ENCODE measurements at regions not wholly inside any gene's neighbourhood (a gene's known extent, or its start where the extent isn't known, plus 50 kb on each side); places are given as distances from the start of the nearest gene placed in this dataset.
A peak's percentile ranks its signal among the peaks of the same experiment; 100 is the strongest.
"Not testable (repeated sequence)": the region's sequence is repeated elsewhere in the genome, so short reads cannot be mapped to it uniquely, and the experiment has no call there.

DNA sequence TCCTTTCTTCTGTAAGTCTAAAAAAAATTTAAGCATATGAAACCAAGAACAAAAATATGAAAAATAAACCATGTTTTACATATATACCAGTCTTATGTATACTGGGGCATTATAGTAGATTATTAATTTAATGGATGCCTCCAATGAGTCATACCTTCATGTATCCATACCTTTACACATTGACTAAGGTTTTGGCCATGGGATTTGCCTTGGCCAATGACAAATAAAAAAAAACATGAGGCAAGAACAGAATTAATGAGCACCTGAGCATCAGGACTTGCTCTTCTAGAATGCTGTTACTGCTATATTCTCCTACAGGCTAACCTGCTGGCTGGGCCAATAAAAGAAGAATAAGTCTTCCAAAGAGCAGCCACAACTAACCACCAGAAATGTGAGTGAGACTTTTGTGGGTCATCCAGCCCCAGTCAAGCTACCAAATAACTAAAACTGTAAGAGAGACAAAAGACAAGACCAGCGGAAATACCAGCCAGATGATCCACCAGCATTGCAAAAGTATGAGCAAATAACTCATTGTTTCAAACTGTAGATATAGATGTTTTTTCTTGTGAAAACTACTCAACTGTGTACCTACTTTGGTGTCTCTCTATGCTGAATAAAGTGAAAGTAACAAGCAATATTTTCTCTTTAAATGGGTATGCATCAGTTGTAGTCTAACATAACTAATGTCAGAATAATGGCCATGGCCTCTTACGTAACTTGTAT lies 749.6 kb upstream of the VRK2 start:
- no peak for DNase-seq

DNA sequence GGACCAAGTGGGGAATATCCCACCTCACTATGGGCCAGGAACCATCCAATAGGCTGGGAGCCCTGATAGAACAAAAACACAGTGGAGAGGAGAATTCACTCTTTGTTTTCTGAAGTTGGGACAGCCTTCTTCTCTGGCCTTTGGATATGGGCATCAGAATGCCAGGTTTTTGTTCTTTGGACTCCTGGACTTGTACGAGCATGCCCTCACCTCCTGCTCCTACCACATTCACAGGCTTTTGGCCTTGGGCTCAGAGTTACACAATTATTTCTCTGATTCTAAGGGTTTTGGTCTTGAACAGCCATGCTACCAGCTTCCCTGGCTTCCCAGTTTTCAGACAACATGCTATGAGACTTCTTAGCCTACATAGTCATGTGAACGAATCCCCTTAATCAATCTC lies 732.9 kb upstream of the VRK2 start:
- DNase-seq = no peak

DNA sequence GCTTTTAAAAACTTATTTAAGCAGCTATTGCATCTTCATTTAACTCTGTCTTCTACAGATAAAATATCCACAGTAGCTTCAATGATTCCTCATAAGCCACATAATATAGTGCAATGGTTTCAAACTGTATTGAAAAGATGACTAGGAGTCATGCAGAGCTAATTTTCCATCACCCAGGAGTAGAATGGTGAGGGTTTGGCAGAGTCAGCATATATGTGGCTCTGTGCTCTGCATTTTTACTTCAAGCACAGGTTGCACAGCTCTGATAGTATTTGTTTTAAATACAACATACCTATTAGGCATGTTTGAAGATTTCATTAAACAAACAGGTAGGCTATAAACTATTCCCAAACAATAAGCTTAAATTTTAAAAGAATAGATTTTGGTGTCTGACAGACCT lies 731.9 kb upstream of the VRK2 start:
- DNase-seq = no peak

DNA sequence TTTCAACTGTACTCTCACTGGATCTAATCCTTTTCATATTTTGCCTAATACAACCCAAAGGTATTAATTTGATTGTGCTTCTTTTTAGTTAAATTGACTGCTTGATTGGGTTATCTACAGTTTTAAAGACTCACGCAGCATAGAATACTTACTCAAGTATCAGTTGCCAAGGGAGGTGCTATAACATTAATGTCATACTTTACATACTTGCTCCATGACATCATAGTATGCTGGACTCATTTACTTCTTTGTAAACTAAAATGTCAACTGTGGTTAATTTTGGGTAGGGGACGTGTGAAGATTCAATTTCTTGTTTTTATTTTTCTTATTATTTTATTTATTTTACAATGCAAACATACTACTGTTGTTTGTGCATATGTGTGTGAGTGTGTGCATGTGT lies 716.2 kb upstream of the VRK2 start:
- no peak for DNase-seq

DNA sequence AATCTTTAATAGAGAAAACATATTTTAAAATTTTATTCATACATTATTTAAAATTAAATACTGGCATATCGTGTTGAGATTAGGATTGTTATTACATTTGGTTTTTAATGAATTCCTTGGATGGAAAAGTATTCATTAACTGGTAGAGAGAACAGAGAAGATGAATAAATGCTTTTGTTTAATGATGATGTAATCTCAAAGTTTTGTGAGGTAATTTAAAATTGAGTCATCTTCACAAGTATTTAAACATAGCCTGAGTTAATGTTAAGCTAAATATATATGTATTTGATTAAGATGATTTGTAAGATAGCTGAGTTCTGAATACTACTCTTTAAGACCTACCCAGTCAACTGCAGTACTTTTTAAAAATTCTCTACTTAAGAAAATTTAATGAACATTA lies 713.4 kb upstream of the VRK2 start:
- DNase-seq = no peak

DNA sequence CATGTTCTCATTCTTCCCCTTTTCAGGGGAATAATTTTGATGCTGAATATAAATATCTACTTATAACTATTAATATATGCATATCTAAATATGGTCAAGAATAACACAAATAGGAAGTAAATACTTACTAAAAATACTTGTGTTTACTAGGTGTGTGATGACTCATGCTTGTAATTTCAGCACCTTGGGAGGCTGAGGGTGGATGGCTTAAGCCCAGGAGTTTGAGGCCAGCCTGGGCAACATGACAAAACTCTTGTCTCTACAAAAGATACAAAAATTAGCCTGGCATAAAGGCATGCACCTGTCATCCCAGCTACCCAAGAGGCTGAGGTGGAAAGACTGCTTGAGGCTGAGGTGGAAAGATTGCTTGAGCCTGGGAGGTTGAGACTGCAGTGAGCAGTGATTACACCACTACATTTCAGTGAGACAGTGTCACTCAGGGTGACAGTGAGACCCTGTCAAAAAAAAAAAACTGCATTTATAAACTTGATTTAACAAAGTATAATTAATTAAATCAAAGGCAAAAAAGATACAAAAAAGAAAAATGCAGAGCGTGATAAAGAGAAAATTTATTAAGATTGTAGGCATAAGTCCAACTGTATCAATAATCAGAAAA lies 703.1 kb upstream of the VRK2 start:
- no peak for DNase-seq

DNA sequence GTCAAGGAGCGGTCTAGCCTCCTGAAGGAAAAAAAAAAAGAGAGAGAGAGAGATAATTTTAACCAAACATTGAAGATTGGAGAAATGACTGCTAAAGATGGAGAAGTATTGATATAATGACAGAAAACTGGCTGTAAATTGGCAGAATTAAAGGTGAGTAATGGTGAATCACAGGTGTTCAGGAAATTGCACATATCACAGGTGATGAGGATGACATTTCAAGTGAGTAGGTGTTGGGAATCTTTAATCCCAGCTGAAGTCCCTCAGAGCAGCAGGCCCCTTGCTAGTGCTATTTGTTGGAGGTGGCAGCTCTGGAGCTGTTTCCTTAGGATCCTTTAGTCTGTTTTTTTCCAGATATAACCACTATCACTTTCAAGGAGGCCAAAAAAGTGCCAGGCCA lies 678.4 kb upstream of the VRK2 start:
- DNase-seq = no peak

DNA sequence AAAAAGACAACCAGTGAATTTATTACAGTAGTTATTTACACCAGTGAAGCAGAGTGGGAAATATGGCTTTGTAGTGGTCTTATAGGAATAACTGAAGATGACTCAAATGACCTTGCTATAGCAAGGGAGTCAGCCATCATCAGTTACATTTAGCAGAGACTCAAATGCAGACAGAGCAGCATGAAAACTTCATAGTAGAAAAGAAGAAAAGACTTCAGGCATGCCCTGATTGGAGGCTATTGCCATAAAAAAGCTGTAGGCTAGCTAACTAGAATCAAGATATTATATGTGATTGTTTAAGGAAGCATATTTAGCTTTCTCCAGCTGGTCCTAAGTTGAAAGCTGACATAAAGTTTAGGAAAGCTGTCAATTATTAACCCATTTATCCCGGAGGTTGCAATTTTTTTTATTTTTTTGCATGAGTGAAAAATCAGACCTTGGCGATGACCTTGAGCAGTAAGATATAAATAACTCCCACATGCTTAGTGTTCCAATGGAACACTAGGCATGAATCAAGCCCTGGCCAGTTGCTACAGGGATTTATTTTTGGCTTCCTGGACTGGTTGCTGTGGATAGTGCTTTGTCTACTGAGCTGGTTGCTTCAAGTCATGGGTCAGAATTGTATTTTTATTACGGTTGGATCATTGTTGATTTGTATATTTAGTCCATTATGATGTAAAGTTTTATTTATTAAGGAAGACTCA lies 675.6 kb upstream of the VRK2 start:
- DNase-seq = peak; percentile 9 to 47 (median 12)

DNA sequence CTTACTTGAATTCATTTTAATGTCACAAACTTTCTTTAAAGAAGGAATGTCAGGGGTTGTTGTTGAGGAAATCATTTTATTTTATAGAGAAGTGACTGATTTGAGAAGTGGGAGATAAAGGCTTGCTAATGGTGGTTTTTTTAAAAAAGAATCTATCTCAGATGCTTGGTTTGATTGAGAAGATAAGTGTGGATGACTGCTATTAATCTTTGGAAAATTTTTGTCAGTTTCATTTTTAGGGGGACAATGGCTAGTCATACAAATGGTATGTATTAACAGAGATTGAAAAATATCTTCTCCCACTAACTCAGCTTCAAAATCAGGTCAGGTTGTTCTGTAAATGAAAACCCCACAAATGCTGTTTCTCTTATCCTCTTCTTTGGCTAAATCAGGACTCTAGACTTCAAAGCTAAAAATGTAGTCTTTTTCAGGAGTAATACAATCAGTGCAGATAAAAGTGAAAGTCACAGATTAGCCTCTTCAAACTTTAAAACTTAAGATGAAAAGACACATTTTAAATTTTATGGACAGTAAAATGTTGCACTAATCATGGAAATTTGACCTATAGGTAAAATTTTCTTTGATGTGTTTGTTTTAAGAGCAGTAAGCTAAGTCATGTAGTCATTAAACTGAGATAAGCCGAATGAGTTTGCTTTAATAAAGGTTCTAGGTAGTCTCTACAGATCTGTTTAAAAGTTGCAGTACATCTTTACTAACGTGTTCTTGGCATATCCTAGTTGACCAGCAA lies 674.2 kb upstream of the VRK2 start:
- DNase-seq = no peak

DNA sequence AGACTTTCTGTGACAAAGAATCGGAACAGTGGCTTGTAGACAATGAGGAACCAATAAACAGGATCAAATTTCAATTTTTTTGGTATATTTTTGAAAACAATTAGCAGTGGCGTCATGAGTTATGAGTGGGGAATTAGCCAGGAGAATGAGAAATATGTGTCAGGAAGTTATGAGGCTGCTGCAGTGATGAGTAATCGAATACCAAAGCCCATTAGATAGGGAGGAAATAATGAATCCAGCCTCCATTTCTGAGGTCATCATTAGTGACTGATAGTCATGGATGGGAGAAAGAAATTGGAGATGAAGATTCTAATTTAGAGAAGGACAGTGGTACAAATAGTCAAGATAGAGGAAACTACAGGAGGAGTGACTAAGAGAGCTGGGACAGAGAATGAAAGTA lies 673.1 kb upstream of the VRK2 start:
- DNase-seq = peak in 1 of 3 donors; percentile 68

DNA sequence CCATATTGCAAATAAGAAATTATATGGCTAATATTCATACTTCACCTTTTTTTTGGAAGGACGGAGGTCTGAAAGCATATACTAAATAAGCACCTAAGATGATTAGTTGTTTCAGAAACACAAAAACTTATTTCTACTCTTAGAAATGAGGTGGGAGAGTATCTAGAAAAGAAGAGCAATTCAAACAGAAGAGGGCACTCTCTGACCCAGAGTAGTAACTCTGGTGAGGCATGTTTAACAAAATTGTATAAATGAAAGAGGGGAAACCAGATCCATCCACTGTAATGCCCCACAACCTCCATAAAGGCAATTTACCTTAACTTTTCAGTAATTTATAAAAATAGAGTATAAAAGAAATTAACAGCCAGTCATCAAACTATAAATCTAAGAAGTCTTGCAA lies 669.6 kb upstream of the VRK2 start:
- DNase-seq = peak in 1 of 3 donors; percentile 5

DNA sequence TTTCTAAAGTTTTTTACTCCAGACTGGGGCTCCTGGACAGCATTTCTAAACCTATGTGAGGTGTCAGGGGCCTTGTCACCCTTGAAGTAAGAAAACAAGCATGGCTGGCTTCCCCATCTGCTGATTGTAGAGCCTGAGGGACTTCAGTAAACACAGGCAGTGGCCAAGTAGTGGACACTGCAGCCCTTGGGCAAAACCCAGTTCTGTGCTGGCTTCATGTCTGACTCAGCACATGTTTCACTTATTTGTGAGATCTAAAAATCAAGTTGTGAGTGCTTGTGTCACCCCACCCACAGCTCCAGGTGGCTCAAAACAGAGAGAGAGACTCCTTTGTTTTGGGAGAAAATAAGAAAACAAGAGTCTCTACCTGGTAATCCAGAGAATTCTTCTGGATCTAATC lies 660.3 kb upstream of the VRK2 start:
- DNase-seq = no peak

DNA sequence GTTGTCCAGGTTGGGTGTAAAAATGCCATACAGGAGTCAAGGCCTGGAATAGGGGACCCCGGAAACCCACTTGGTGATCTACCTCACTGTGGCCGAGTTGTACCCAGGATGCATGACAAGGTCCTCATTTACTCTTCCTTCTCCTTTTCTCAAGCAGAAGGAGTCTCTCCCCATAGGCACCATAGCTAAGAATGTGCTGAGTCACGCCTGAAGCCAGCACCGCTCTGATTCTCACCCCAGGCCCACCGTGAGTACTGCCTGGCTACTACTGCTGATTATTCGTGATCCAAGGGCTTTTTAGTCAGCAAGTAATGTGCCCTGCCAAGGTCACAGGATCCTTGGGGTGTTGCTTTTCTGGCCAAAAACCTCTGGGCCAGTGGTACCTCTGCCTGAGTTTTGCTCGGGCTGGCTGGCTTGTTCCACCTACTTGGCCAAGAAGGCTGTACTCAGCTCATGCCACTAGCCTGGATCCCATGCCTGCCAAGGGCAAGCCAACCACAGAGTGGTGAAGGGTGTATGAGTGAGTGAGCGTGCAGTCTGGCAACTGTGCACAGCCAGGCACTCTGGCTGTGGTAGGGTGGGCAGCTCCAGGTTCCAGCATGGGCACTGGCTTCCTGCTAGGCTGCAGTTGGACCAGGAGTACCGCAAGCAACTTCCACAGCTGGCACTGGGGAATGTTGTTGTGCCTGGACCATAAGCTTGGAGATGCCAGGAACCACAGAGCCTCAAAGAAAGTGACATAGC lies 650.1 kb upstream of the VRK2 start:
- DNase-seq = no peak

DNA sequence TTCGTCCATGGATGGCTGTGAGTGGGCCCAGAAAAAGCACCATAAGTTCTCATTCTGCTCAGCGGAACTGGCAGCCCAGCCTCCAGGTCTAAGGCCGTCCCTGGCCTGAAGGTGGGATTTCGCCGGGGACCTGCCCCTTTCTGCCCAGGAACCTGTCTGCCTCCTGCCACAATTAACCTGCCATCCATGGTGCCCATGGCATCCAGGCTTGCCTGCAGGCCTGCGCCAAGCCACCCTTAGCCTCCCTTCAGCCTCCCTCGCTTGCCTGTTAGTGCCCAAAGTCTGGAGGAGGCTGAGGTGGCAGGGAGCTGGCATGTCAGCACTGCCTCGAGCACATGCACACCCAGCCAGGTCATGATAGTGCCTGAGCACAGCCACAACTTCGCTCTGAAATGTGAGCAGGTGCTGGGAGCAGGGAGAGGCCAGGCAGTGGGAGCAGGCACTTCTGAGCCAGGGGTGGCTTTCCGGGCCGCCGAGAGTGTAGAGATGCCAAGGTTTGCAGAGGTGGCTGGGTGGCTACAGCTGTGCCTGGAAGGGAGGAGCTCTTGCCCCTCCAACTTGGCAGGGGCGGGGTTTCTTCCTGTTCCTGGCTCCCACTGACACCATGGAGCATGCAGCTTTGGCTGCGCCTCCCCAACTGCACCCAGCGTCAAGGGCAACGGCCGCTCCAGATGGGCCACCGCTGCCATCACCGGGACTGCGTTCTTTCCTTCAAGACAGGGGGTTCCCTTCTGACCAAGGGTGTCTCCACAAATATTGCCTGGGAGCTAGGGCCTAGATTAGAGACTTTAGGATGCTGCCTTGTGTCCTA lies 648.9 kb upstream of the VRK2 start:
- DNase-seq = no peak

DNA sequence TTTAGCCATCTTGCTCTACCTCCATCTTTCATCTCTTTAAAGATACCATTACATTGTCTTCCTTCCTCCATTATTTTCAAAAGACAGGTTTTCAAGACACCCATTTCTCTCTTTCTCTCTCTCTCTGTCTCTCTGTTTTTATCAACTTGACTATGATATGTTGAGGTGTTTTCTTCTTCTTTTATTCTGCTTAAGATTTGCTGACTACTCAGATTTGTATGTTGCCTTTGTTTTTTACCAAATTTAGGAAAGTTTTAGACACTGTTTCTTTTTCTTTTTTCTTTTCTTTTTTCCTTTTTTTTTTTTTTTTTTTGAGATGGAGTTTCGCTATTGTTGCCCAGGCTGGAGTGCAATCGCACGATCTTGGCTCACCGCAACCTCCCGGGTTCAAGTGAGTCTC lies 647.5 kb upstream of the VRK2 start:
- DNase-seq = no peak

DNA sequence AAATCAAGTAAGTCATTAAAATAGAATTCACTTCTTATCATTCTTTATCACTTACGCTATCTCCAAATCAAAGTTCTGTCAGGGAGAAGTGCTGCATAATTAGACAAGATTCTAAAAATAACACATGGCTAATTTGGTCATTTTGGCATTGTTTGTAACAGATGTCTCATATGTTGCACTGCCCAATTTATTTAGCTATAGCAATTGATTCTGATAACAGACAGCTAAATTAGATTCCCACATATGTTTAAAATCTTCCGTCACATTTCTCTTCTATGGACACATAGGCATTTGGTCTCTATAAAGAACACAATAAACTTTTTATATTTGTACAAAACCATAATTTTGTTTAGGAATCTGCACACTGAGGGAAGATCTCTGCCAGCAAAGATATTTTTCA lies 644.5 kb upstream of the VRK2 start:
- DNase-seq = no peak

DNA sequence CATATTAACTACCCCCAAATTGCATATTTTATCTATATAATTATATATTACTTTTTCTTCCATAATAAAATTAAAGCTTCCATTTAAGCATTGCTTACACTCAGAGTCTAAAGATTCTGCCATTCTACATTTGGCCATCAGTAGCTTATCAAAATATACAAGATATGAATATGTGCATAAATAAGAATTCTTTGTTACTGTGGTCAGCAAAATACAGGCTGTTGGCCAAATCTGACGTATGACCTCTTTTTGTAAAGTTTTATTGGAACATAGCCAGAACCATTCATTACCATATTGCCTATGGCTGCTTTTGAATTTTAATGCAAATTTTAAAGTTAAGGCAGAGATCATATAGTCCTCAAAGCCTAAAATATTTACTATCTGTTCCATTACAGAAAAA lies 643.9 kb upstream of the VRK2 start:
- no peak for DNase-seq

DNA sequence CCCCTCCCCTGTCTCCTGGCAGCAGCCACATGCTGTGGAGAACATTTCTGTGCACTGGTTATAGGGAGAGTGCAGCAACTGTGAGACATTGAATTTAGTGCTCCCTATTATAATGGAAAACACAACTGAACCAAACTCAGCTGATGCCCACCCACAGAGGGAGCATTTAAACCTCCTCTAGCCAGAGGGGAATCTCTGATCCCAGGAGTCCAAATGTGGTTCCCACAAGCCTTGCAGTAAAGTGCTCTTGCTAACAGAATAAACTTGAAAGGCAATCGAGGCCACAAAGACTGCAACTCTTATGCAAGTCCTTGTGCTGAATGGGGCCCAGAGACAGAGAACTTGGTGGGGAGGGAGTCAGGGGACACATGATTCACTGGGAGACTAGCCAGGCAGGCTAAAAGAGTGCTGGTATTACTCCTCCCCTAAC lies 638.8 kb upstream of the VRK2 start:
- DNase-seq = no peak

DNA sequence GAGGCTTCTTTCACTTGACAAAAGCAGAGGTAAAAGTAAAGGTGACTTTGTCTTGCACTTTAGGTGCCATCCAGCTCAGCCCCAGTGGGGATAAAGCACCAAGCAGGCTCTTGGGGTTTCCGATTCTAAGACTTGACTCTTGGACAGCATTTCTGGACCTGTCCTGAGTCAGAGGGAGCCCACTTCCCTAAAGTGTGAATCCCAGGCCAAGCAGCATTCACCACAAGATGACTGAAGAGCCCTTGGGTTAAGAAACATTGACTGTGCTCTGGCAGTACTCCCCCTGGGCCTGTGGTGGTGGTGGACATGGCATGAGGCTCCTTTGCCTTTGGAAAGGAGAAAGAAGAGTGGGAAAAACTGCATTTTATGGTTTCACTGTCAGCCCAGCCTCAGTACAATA lies 638.0 kb upstream of the VRK2 start:
- no peak for DNase-seq

DNA sequence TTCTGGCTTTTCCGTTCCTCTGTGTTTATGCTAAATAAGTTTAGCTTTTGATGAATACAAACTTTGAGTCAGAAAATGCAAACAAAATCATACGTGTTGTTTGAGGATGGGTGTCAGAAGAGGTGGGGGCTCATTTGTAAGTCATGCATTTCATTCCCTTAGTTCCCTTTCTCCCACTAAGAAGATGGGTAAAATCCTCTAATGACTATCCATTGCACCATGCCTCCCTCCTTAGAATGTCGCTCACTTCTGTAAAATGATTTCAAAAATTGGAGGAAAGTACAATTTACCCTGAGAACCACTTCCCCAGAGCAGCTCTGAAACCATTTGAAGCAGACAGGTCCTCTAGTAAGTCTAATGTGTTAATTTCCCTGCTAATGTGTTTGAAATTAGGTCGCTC lies 629.6 kb upstream of the VRK2 start:
- DNase-seq = no peak

DNA sequence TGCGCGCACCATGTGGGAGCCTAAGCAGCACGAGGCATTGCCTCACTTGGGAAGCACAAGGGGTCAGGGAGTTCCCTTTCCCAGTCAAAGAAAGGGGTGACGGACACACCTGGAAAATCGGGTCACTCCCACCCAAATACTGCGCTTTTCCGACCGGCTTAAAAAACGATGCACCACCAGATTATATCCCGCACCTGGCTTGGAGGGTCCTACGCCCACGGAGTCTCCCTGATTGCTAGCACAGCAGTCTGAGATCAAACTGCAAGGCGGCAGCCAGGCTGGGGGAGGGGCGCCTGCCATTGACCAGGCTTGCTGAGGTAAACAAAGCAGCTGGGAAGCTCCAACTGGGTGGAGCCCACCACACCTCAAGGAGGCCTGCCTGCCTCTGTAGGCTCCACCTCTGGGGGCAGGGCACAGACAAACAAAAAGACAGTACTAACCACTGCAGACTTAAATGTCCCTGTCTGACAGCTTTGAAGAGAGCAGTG lies 627.7 kb upstream of the VRK2 start:
- DNase-seq = not testable (repeated sequence)

Measured in muscle of back (tissue), 3 donors.